WTC11 (cell line): ENCODE measurements at regions not wholly inside any gene's neighbourhood (a gene's known extent, or its start where the extent isn't known, plus 50 kb on each side); places are given as distances from the start of the nearest gene placed in this dataset.

Experiments
- ATAC-seq: fragments of 200-7000 bp; cut with Tn5 transposase; 2 replicates; pipeline ENCODE4 v1.10.0; 2021; ENCODE audit warnings: mild to moderate bottlenecking, moderate library complexity
- CTCF ChIA-PET: fragments of 300-600 bp; sonication (Branson Sonifier 250); formaldehyde crosslinking; loops from one replicate; lab custom pipeline; 2021; ENCODE audit warnings: antibody characterized with exemption; lab: Charles Lee
- POLR2A ChIA-PET: fragments of 350-600 bp; sonication (Branson Sonifier 250); formaldehyde crosslinking; loops from one replicate; lab custom pipeline; 2021; ENCODE audit warnings: antibody characterized with exemption; lab: Charles Lee
- DNase-seq: peaks from one replicate; pipeline ENCODE4 v3.0.0; 2021; ENCODE audit warnings: low spot score
- H3K27ac Mint-ChIP-seq: 2 replicates; pipeline ENCODE4 v1.8.0; 2021; ENCODE audit warnings: mixed read lengths
- H3K27me3 Mint-ChIP-seq: 2 replicates; pipeline ENCODE4 v1.8.0; 2021; ENCODE audit warnings: low read depth, mild to moderate bottlenecking, moderate library complexity, mixed read lengths
- H3K36me3 Mint-ChIP-seq: 2 replicates; pipeline ENCODE4 v1.8.0; 2021; ENCODE audit warnings: mixed read lengths
- H3K4me1 Mint-ChIP-seq: 2 replicates; pipeline ENCODE4 v1.8.0; 2022; ENCODE audit warnings: mixed read lengths
- H3K4me3 Mint-ChIP-seq: 2 replicates; pipeline ENCODE4 v1.8.0; 2021; ENCODE audit warnings: mild to moderate bottlenecking, moderate library complexity, mixed read lengths
- H3K9me3 Mint-ChIP-seq: 2 replicates; pipeline ENCODE4 v1.8.0; 2021; ENCODE audit warnings: mixed read lengths
- ATF1 ChIP-seq: sonication (generic); formaldehyde crosslinking; IDR thresholded peaks from 2 replicates; pipeline ENCODE4 v1.8.1; 2023; ENCODE audit warnings: mild to moderate bottlenecking, moderate library complexity, missing genetic modification reagents
- ATF2 ChIP-seq: sonication (generic); formaldehyde crosslinking; IDR thresholded peaks from 2 replicates; pipeline ENCODE4 v1.8.1; 2022; ENCODE audit warnings: low read depth, missing genetic modification reagents, borderline replicate concordance
- ATF6 ChIP-seq: sonication (generic); formaldehyde crosslinking; IDR thresholded peaks from 2 replicates; pipeline ENCODE4 v1.8.1; 2023; ENCODE audit warnings: mild to moderate bottlenecking, missing genetic modification reagents
- ETV6 ChIP-seq: sonication (generic); formaldehyde crosslinking; IDR thresholded peaks from 2 replicates; pipeline ENCODE4 v1.8.1; 2022; ENCODE audit warnings: mild to moderate bottlenecking, missing genetic modification reagents
- FOXK1 ChIP-seq: sonication (generic); formaldehyde crosslinking; IDR thresholded peaks from 2 replicates; pipeline ENCODE4 v1.8.0; 2022; ENCODE audit warnings: mild to moderate bottlenecking, moderate library complexity, missing genetic modification reagents
- FOXP4 ChIP-seq: sonication (generic); formaldehyde crosslinking; IDR thresholded peaks from 2 replicates; pipeline ENCODE4 v1.8.0; 2022; ENCODE audit warnings: mild to moderate bottlenecking, missing genetic modification reagents
- JUN ChIP-seq: sonication (generic); formaldehyde crosslinking; IDR thresholded peaks from 2 replicates; pipeline ENCODE4 v1.8.0; 2023; ENCODE audit warnings: mild to moderate bottlenecking, missing genetic modification reagents
- KAT7 ChIP-seq: sonication (generic); formaldehyde crosslinking; IDR thresholded peaks from 2 replicates; pipeline ENCODE4 v1.8.1; 2023; ENCODE audit warnings: missing genetic modification reagents, mild to moderate bottlenecking, borderline replicate concordance
- MYBL2 ChIP-seq: sonication (generic); formaldehyde crosslinking; IDR thresholded peaks from 2 replicates; pipeline ENCODE4 v1.8.1; 2023; ENCODE audit warnings: mild to moderate bottlenecking, moderate library complexity, missing genetic modification reagents
- NFATC4 ChIP-seq: fragments of 250-450 bp; sonication (Bioruptor Pico); IDR thresholded peaks from 2 replicates; pipeline ENCODE4 v1.9.0; 2021; ENCODE audit warnings: mild to moderate bottlenecking
- NR1H2 ChIP-seq: sonication (generic); formaldehyde crosslinking; IDR thresholded peaks from 2 replicates; pipeline ENCODE4 v1.9.0; 2021; ENCODE audit warnings: mild to moderate bottlenecking, moderate library complexity, missing genetic modification reagents
- STAT6 ChIP-seq: sonication (generic); formaldehyde crosslinking; conservative IDR thresholded peaks from 2 replicates; pipeline ENCODE4 v1.8.1; 2023; ENCODE audit warnings: mild to moderate bottlenecking, low read depth, missing genetic modification reagents, moderate library complexity
- TCF7 ChIP-seq: sonication (generic); formaldehyde crosslinking; IDR thresholded peaks from 2 replicates; pipeline ENCODE4 v1.8.0; 2022; ENCODE audit warnings: mild to moderate bottlenecking, low read depth, missing genetic modification reagents, moderate library complexity
- TP53 ChIP-seq: sonication (generic); formaldehyde crosslinking; IDR thresholded peaks from 2 replicates; pipeline ENCODE4 v1.8.1; 2023; ENCODE audit warnings: mild to moderate bottlenecking, missing genetic modification reagents
- ZBTB43 ChIP-seq: sonication (generic); formaldehyde crosslinking; IDR thresholded peaks from 2 replicates; pipeline ENCODE4 v1.8.1; 2023; ENCODE audit warnings: mild to moderate bottlenecking, missing genetic modification reagents
- ZNF138 ChIP-seq: sonication (generic); formaldehyde crosslinking; conservative IDR thresholded peaks from 2 replicates; pipeline ENCODE4 v1.8.1; 2022; ENCODE audit warnings: mild to moderate bottlenecking, moderate library complexity, missing genetic modification reagents
- ZNF281 ChIP-seq: sonication (generic); formaldehyde crosslinking; IDR thresholded peaks from 2 replicates; pipeline ENCODE4 v1.8.0; 2023; ENCODE audit warnings: mild to moderate bottlenecking, missing genetic modification reagents
- TF ChIP-seq, protein P1 (sequence below): fragments of 250-450 bp; sonication (Bioruptor Pico); IDR thresholded peaks from 2 replicates; pipeline ENCODE4 v1.8.0; 2021; ENCODE audit warnings: mild to moderate bottlenecking
- TF ChIP-seq, protein P2 (sequence below): sonication (generic); formaldehyde crosslinking; IDR thresholded peaks from 2 replicates; pipeline ENCODE4 v1.8.1; 2023; ENCODE audit warnings: mild to moderate bottlenecking, missing genetic modification reagents, moderate library complexity
- TF ChIP-seq, protein P3 (sequence below): fragments of 250-450 bp; sonication (Bioruptor Pico); conservative IDR thresholded peaks from 2 replicates; pipeline ENCODE4 v1.9.0; 2021; ENCODE audit warnings: mild to moderate bottlenecking

DNA sequence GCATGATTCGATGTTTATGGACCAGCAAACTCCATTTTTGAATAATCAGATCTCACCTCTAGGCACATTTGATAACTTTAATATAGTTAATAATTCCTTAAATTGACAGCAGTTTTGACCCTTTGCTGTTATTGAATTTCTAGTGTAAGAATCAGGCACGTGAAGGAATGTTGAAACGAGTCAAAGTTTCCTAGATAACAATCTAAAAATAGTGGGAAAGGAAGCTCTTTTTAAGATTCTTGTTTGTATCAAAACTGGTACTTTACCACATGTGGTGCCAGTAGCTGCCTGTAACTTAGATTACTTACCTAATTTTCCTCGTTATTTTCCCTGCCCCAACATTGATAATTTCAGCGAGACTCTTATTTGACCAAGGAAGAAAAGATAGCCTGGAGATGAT, 757.8 kb upstream of the KCND2 start:
- no peak overlapping the region for H3K27ac Mint-ChIP-seq
- H3K4me3 Mint-ChIP-seq = no peak overlapping the region
- no peaks in the 10 kb centered on the region; the same call in 1 of the 2 replicates for H3K36me3 Mint-ChIP-seq
- ATAC-seq = no peak
- H3K9me3 Mint-ChIP-seq = peaks cover 10% of the 10 kb centered on the region
- TF ChIP-seq NR1H2 (CRISPR knock-in tag) = no peak
- TF ChIP-seq MYBL2 = no peak
- no peak for TF ChIP-seq KAT7 (CRISPR knock-in tag)
- no peak for TF ChIP-seq JUN (CRISPR knock-in tag)
- TF ChIP-seq TP53 (CRISPR knock-in tag) = no peak
- no peak for TF ChIP-seq TCF7 (CRISPR knock-in tag)
- no peak for TF ChIP-seq ATF1
- TF ChIP-seq ZNF281 = no peak
- TF ChIP-seq NFATC4 (CRISPR knock-in tag) = no peak
- no peak for TF ChIP-seq FOXK1
- TF ChIP-seq ATF6 (CRISPR knock-in tag) = no peak
- TF ChIP-seq ATF2 (CRISPR knock-in tag) = no peak
- TF ChIP-seq, protein P1, sequence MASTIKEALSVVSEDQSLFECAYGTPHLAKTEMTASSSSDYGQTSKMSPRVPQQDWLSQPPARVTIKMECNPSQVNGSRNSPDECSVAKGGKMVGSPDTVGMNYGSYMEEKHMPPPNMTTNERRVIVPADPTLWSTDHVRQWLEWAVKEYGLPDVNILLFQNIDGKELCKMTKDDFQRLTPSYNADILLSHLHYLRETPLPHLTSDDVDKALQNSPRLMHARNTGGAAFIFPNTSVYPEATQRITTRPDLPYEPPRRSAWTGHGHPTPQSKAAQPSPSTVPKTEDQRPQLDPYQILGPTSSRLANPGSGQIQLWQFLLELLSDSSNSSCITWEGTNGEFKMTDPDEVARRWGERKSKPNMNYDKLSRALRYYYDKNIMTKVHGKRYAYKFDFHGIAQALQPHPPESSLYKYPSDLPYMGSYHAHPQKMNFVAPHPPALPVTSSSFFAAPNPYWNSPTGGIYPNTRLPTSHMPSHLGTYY = no peak
- no peak for TF ChIP-seq ZBTB43
- no peaks in the 10 kb centered on the region for H3K27me3 Mint-ChIP-seq
- no peaks in the 10 kb centered on the region for H3K4me1 Mint-ChIP-seq
- CTCF ChIA-PET = no interaction called here
- POLR2A ChIA-PET = no interaction called here
- no peak for DNase-seq

GRCh38 chr7:119515962-119516361, 757.0 kb upstream of the KCND2 start:
- H3K27ac Mint-ChIP-seq = no peak overlapping the region
- H3K36me3 Mint-ChIP-seq = no peaks in the 10 kb centered on the region; the same call in 1 of the 2 replicates
- DNase-seq = no peak
- H3K9me3 Mint-ChIP-seq = peaks cover 10% of the 10 kb centered on the region
- ChIA-PET CTCF (no interaction called here), POLR2A (no interaction called here)
- H3K4me1 Mint-ChIP-seq = no peaks in the 10 kb centered on the region
- H3K4me3 Mint-ChIP-seq = no peak overlapping the region
- no peak for ATAC-seq
- no peaks in the 10 kb centered on the region for H3K27me3 Mint-ChIP-seq
- TF ChIP-seq ETV6 = no peak
- no peak for TF ChIP-seq ZNF138
- no peak for TF ChIP-seq FOXP4 (CRISPR knock-in tag)
- no peak for TF ChIP-seq STAT6
- TF ChIP-seq, protein P2, sequence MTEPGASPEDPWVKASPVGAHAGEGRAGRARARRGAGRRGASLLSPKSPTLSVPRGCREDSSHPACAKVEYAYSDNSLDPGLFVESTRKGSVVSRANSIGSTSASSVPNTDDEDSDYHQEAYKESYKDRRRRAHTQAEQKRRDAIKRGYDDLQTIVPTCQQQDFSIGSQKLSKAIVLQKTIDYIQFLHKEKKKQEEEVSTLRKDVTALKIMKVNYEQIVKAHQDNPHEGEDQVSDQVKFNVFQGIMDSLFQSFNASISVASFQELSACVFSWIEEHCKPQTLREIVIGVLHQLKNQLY (CRISPR knock-in tag) = no peak
- TF ChIP-seq, protein P3, sequence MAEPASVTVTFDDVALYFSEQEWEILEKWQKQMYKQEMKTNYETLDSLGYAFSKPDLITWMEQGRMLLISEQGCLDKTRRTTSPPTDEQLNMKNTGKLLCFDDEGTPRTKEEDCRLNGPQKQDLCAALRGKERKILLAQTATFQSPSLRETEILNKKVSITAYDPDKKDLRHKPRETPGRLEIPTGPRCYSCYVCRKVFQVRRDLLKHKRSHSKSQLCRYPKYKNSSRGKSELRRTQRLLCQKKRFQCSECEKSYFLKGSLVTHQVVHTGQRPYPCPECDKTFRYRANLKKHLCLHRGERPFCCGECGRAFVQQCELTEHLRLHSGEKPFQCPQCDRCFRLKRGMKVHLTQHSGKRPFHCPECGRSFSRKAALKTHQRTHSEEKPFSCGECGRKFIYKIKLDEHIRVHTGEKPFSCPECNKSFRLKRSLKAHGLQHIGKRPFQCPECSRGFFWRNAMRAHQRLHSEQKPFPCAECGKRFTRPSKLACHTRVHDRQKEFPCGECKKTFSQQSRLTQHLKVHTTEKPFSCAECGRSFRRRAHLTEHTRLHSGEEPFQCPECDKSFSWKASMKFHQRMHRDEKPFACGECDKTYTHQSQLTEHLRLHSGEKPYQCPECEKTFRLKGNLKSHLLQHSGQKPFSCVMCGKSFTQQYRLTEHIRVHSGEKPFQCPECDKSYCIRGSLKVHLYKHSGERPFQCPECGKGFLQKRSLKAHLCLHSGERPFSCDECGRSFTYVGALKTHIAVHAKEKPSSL (CRISPR knock-in tag) = no peak
